MM.1S (cell line): ENCODE measurements at regions not wholly inside any gene's neighbourhood (a gene's known extent, or its start where the extent isn't known, plus 50 kb on each side); places are given as distances from the start of the nearest gene placed in this dataset.

Experiments used
- DNase-seq: peaks from one replicate; pipeline ENCODE4 v3.0.0-alpha.2; 2015
- H2AFZ ChIP-seq: fragments of 300-600 bp; sonication (generic); 2 replicates; pipeline ENCODE4 v1.6.0; 2016; ENCODE audit warnings: antibody characterized with exemption, low read length
- H3F3A ChIP-seq: fragments of 300-600 bp; sonication (generic); 2 replicates; pipeline ENCODE4 v1.6.1; 2016; ENCODE audit warnings: mild to moderate bottlenecking, antibody characterized with exemption, low read length, moderate library complexity, mixed read lengths; ENCODE audit not compliant: insufficient read depth
- H3K27ac ChIP-seq: fragments of 300-600 bp; sonication (generic); 2 replicates; pipeline ENCODE4 v1.5.1; 2016; ENCODE audit warnings: mild to moderate bottlenecking, low read length
- H3K27me3 ChIP-seq: fragments of 300-600 bp; sonication (generic); replicated peaks from 2 replicates; pipeline ENCODE4 v1.6.0; 2016; ENCODE audit warnings: low read length; ENCODE audit not compliant: insufficient read depth
- H3K36me3 ChIP-seq: fragments of 300-600 bp; sonication (generic); replicated peaks from 2 replicates; pipeline ENCODE4 v1.6.1; 2016; ENCODE audit warnings: mild to moderate bottlenecking, low read length, mixed read lengths; ENCODE audit not compliant: insufficient read depth
- H3K4me1 ChIP-seq: fragments of 300-600 bp; sonication (generic); 2 replicates; pipeline ENCODE4 v1.6.1; 2016; ENCODE audit warnings: low read length, mixed read lengths
- H3K4me2 ChIP-seq: fragments of 300-600 bp; sonication (generic); 2 replicates; pipeline ENCODE4 v1.6.0; 2016; ENCODE audit warnings: low read depth, low read length
- H3K4me3 ChIP-seq: fragments of 300-600 bp; sonication (generic); 2 replicates; pipeline ENCODE4 v1.5.1; 2016; ENCODE audit warnings: low read length, mixed read lengths
- H3K79me2 ChIP-seq: fragments of 300-600 bp; sonication (generic); 2 replicates; pipeline ENCODE4 v1.6.1; 2016; ENCODE audit warnings: mixed run types, low read length, mixed read lengths
- H3K9ac ChIP-seq: fragments of 300-600 bp; sonication (generic); 2 replicates; pipeline ENCODE4 v1.6.1; 2016; ENCODE audit warnings: low read length, mixed read lengths
- H3K9me2 ChIP-seq: fragments of 300-600 bp; sonication (generic); replicated peaks from 2 replicates; pipeline ENCODE4 v1.6.1; 2016; ENCODE audit warnings: mild to moderate bottlenecking, low read length, mixed read lengths; ENCODE audit not compliant: insufficient read depth
- H3K9me3 ChIP-seq: fragments of 300-600 bp; sonication (generic); replicated peaks from 2 replicates; pipeline ENCODE4 v1.6.1; 2016; ENCODE audit warnings: mild to moderate bottlenecking, low read length, mixed read lengths; ENCODE audit not compliant: insufficient read depth
- H4K20me1 ChIP-seq: fragments of 300-600 bp; sonication (generic); 2 replicates; pipeline ENCODE4 v1.6.1; 2016; ENCODE audit warnings: mild to moderate bottlenecking, low read length, moderate library complexity, mixed read lengths; ENCODE audit not compliant: insufficient read depth
- EZH2 ChIP-seq: fragments of 300-600 bp; sonication (generic); optimal IDR thresholded peaks from 2 replicates; pipeline ENCODE3; 2017; ENCODE audit warnings: low read depth, mild to moderate bottlenecking, antibody characterized with exemption, low read length, mixed read lengths
- EZH2phosphoT487 ChIP-seq: fragments of 300-600 bp; sonication (generic); IDR thresholded peaks from 2 replicates; pipeline ENCODE4 v1.6.1; 2018; ENCODE audit warnings: antibody characterized with exemption, low read length
- TF ChIP-seq, protein P1 (sequence below): fragments of 300-600 bp; sonication (generic); IDR thresholded peaks from 2 replicates; pipeline ENCODE4 v1.5.1; 2016; ENCODE audit warnings: antibody characterized with exemption, low read length, mixed read lengths

DNA sequence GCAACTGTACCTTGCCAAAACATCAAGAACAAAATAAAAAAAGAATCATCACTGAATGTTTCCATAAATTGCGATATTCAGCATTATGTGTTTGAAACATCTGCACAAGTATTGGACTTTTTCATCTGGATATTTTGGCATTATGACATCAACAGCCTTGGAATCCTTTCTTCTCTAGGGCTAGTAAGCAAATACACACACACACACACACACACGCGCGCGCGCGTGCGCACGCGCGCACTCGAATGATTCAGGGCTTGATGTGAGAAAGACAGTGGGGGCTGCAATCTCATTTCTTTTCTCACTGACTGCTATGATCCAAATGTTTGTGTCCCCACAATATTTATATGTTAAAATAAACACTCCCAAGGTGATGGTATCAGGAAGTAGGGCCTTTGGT is 90.0 kb upstream of the SLC38A4 start:
- no peaks in the 10 kb centered on the region for H3K27me3 ChIP-seq
- H3K36me3 ChIP-seq: no peaks in the 10 kb centered on the region
- H3K79me2 ChIP-seq: no peaks in the 10 kb centered on the region
- H2AFZ ChIP-seq: no peak overlapping the region
- no peak for DNase-seq
- no peaks in the 10 kb centered on the region for H3K9me2 ChIP-seq
- no peak overlapping the region for H3K4me2 ChIP-seq
- H3F3A ChIP-seq: no peaks in the 10 kb centered on the region
- H3K9me3 ChIP-seq: no peaks in the 10 kb centered on the region
- no peak overlapping the region for H3K9ac ChIP-seq
- TF ChIP-seq, protein P1, sequence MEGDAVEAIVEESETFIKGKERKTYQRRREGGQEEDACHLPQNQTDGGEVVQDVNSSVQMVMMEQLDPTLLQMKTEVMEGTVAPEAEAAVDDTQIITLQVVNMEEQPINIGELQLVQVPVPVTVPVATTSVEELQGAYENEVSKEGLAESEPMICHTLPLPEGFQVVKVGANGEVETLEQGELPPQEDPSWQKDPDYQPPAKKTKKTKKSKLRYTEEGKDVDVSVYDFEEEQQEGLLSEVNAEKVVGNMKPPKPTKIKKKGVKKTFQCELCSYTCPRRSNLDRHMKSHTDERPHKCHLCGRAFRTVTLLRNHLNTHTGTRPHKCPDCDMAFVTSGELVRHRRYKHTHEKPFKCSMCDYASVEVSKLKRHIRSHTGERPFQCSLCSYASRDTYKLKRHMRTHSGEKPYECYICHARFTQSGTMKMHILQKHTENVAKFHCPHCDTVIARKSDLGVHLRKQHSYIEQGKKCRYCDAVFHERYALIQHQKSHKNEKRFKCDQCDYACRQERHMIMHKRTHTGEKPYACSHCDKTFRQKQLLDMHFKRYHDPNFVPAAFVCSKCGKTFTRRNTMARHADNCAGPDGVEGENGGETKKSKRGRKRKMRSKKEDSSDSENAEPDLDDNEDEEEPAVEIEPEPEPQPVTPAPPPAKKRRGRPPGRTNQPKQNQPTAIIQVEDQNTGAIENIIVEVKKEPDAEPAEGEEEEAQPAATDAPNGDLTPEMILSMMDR: no peak
- TF ChIP-seq EZH2phosphoT487 (no peak), EZH2 (no peak)
- no peak overlapping the region for H3K27ac ChIP-seq
- no peaks in the 10 kb centered on the region for H3K4me1 ChIP-seq
- no peaks in the 10 kb centered on the region for H4K20me1 ChIP-seq
- H3K4me3 ChIP-seq: no peak overlapping the region

DNA sequence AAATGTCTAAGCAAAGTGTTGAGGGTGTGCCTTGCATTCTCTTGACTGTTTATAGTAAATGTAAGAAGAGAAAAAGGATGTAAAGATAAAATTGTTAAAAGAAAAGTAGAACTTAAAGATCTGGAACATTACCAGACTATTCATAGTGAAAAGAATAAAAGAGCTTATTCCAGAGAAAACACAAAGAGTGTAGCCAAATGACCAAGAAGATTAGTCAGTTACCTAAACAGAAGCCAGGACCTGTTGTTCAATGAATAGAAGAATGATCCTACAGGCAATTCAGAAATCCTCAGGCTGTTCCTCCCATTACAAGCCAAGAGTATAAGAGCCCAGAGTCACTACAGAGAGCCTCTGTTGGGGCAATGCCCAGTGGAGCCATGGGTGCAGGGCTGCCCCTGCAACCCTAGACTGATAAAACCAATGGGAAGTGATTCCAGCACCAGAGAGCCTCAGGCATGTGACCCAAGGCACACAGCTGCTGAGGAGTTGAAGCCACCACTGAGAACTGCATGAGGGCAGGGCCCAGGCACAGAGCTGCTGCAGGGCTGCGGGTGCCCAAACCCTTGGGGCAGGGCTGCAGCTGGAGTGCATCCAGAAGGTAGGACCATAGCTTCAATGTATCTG is 91.1 kb upstream of the SLC38A4 start:
- Histone ChIP-seq H3K4me2 (no peak overlapping the region), H3K79me2 (no peaks in the 10 kb centered on the region), H3K27me3 (no peaks in the 10 kb centered on the region), H3K36me3 (no peaks in the 10 kb centered on the region), H3K9me2 (no peaks in the 10 kb centered on the region), H3K9me3 (no peaks in the 10 kb centered on the region), H2AFZ (no peak overlapping the region), H3K4me3 (no peak overlapping the region), H3F3A (no peaks in the 10 kb centered on the region), H4K20me1 (no peaks in the 10 kb centered on the region), H3K4me1 (no peaks in the 10 kb centered on the region), H3K9ac (no peak overlapping the region), H3K27ac (no peak overlapping the region)
- DNase-seq: no peak
- TF ChIP-seq EZH2 (no peak), EZH2phosphoT487 (no peak)
- TF ChIP-seq, protein P1: no peak

- H3K9me2 ChIP-seq: no peaks in the 10 kb centered on the region
- H3K36me3 ChIP-seq: no peaks in the 10 kb centered on the region
- no peaks in the 10 kb centered on the region for H3K9me3 ChIP-seq
- TF ChIP-seq, protein P1: no peak
- no peak for TF ChIP-seq EZH2phosphoT487
- TF ChIP-seq EZH2: no peak
- DNase-seq: no peak
- no peak overlapping the region for H3K4me2 ChIP-seq
- H3K27me3 ChIP-seq: no peaks in the 10 kb centered on the region
- H3K27ac ChIP-seq: no peak overlapping the region
- no peak overlapping the region for H3K9ac ChIP-seq
- H3F3A ChIP-seq: no peaks in the 10 kb centered on the region
- H2AFZ ChIP-seq: no peak overlapping the region
- H3K4me1 ChIP-seq: no peaks in the 10 kb centered on the region
- H3K4me3 ChIP-seq: no peak overlapping the region
- H3K79me2 ChIP-seq: no peaks in the 10 kb centered on the region
- no peaks in the 10 kb centered on the region for H4K20me1 ChIP-seq
Observed at GRCh38 chr12:46917821-46918220, 92.0 kb upstream of the SLC38A4 start.
